Osteoblast (primary cell): ENCODE measurements at regions not wholly inside any gene's neighbourhood (a gene's known extent, or its start where the extent isn't known, plus 50 kb on each side); places are given as distances from the start of the nearest gene placed in this dataset.
"Not testable (repeated sequence)": the region's sequence is repeated elsewhere in the genome, so short reads cannot be mapped to it uniquely, and the experiment has no call there.

Experiments
- DNase-seq: peaks from one replicate; pipeline ENCODE4 v3.0.0; 2011; ENCODE audit warnings: low spot score, mixed read lengths; ENCODE audit not compliant: insufficient read length; ENCODE audit errors: missing footprints
- H2AFZ ChIP-seq: 2 replicates; pipeline ENCODE4 v1.6.0; 2011; ENCODE audit warnings: mild to moderate bottlenecking, low read length
- H3K27ac ChIP-seq: 2 replicates; pipeline ENCODE4 v1.5.1; 2011; ENCODE audit warnings: mild to moderate bottlenecking, low read depth, low read length, moderate library complexity
- H3K27me3 ChIP-seq: 2 replicates; pipeline ENCODE4 v1.6.0; 2012; ENCODE audit warnings: mild to moderate bottlenecking, control low read depth, inconsistent platforms, low read length, moderate library complexity; ENCODE audit not compliant: insufficient read depth
- H3K36me3 ChIP-seq: 2 replicates; pipeline ENCODE4 v1.5.1; 2011; ENCODE audit warnings: mild to moderate bottlenecking, low read length, control low read depth, moderate library complexity; ENCODE audit not compliant: insufficient read depth
- H3K4me1 ChIP-seq: 2 replicates; pipeline ENCODE4 v1.5.1; 2011; ENCODE audit warnings: mild to moderate bottlenecking, low read length, control low read depth, moderate library complexity; ENCODE audit not compliant: insufficient read depth
- H3K4me2 ChIP-seq: 2 replicates; pipeline ENCODE4 v1.6.0; 2011; ENCODE audit warnings: mild to moderate bottlenecking, low read length; ENCODE audit not compliant: insufficient read depth
- H3K4me3 ChIP-seq: fragments of 200-600 bp; sonication (generic); 3 replicates; pipeline ENCODE4 v1.5.1; 2012; ENCODE audit warnings: mild to moderate bottlenecking, low read length, inconsistent platforms; ENCODE audit not compliant: insufficient read depth
- H3K79me2 ChIP-seq: 2 replicates; pipeline ENCODE4 v1.6.0; 2012; ENCODE audit warnings: mild to moderate bottlenecking, low read length, control low read depth, inconsistent platforms; ENCODE audit not compliant: insufficient read depth
- H3K9me3 ChIP-seq: 2 replicates; pipeline ENCODE4 v1.5.1; 2011; ENCODE audit warnings: low read depth, low read length, control low read depth
- H4K20me1 ChIP-seq: 2 replicates; pipeline ENCODE4 v1.6.0; 2012; ENCODE audit warnings: mild to moderate bottlenecking, low read length, control low read depth; ENCODE audit not compliant: insufficient read depth

DNA sequence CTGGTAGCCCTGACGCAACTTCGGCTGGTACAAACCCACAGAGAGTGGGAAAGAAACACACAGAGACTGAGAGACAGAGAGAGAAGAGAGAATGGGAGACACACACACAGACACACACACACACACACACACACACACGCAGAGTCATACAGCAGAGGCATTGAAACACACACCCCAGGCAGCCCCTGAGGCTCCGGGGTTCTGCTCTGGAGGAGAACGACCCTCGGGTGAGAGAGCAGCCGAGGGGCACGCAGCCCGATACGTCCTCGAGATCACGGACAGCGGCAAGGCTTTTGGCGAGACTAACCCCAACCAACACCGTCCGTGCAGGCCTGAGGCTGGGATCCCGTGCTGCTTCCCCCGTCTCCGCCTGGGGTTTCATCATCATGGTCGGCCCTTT, 700.8 kb upstream of the TPTE start:
- not testable (repeated sequence) for H3K27me3 ChIP-seq, H3K79me2 ChIP-seq, H3K4me2 ChIP-seq, H2AFZ ChIP-seq, H3K4me1 ChIP-seq, H3K4me3 ChIP-seq, H3K27ac ChIP-seq, H4K20me1 ChIP-seq, H3K9me3 ChIP-seq, H3K36me3 ChIP-seq, DNase-seq

DNA sequence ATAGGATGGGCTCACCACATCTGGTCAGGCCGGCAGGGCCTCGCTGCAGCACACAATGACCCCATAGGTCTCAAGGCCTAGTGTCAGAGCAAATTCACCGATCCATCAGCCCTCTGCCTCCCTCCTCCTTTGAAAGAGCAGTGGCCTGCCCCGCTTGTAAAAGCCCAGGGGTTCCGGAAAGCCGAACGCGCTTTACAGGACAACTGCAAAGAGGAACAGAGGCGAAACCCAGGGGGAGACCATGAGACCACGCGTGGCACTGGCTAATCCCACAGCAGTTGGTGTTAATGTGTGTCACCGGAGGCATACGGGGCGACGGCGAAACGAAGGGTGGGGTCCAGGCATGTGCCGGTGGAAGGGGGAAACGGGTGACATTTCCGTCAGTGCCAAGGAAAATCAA, 699.9 kb upstream of the TPTE start:
- H3K79me2 ChIP-seq, H3K36me3 ChIP-seq, H3K4me3 ChIP-seq, H2AFZ ChIP-seq, H3K4me2 ChIP-seq, H3K27ac ChIP-seq, H4K20me1 ChIP-seq, H3K9me3 ChIP-seq, DNase-seq, H3K4me1 ChIP-seq, H3K27me3 ChIP-seq: not testable (repeated sequence)

DNA sequence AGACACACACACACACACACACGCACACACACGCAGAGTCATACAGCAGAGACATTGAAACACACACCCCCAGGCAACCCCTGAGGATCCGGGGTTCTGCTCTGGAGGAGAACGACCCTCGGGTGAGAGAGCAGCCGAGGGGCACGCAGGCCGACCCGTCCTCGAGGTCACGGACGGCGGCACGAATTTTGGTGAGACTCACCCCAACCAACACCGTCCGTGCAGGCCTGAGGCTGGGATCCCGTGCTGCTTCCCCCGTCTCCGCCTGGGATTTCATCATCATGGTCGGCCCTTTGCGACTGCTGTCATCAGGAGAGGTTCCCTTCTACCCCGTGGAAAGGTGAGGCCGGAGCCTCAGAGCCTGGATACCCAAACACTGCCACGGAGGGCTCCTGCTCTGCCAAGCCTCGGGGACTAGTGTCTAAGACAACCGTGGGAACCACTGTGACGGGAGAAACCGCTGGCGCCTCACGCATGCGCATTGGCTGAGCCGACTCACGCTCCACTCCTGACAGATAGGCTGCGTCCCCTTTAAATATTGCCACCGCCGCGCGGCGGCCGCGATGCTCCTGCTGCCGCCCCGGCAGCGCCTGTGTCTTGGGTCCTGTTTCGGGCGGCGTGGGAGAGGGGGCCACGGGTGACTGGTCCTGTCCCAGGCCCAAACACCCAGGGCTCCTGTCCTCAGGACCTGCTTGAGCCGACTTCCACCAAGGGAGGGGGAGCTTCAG, 699.1 kb upstream of the TPTE start:
- H3K36me3 ChIP-seq, H3K4me3 ChIP-seq, DNase-seq, H3K4me1 ChIP-seq, H2AFZ ChIP-seq, H3K27me3 ChIP-seq, H3K79me2 ChIP-seq, H3K4me2 ChIP-seq, H3K27ac ChIP-seq, H4K20me1 ChIP-seq, H3K9me3 ChIP-seq: not testable (repeated sequence)

DNA sequence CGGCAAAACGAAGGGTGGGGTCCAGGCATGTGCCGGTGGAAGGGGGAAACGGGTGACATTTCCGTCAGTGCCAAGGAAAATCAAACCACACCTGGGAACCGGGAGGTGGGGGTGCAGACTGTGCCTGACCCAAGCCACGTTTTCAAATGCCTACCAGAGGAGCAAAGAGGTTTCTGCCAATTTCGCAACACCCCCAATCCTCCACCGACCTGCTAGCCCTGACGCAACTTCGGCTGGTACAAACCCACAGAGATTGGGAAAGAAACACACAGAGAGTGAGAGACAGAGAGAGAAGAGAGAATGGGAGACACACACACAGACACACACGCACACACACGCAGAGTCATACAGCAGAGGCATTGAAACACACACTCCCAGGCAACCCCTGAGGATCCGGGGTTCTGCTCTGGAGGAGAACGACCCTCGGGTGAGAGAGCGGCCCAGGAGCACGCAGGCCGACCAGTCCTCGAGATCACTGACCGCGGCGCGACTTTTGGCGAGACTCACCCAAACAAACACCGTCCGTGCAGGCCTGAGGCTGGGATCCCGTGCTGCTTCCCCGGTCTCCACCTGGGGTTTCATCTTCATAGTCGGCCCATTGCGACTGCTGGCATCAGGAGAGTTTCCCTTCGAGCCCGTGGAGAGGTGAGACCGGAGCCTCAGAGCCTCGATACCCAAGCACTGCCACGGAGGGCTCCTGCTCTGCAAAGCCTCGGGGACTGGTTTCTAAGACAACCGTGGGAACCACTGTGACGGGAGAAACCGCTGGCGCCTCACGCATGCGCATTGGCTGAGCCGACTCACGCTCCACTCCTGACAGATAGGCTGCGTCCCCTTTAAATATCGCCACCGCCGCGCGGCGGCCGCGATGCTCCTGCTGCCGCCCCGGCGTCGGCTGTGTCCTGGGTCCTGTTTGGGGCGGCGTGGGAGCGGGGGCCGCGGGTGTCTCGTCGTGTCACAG, 697.9 kb upstream of the TPTE start:
- H3K36me3 ChIP-seq, H3K27me3 ChIP-seq, DNase-seq, H3K4me2 ChIP-seq, H2AFZ ChIP-seq, H3K4me1 ChIP-seq, H3K9me3 ChIP-seq, H3K27ac ChIP-seq, H4K20me1 ChIP-seq, H3K4me3 ChIP-seq, H3K79me2 ChIP-seq: not testable (repeated sequence)

- DNase-seq, H2AFZ ChIP-seq, H3K27ac ChIP-seq, H3K79me2 ChIP-seq, H3K36me3 ChIP-seq, H3K4me2 ChIP-seq, H4K20me1 ChIP-seq, H3K4me3 ChIP-seq, H3K4me1 ChIP-seq, H3K27me3 ChIP-seq, H3K9me3 ChIP-seq: not testable (repeated sequence)
These were observed 690.6 kb upstream of the TPTE start for GRCh38 chr21:9830801-9831200.

DNA sequence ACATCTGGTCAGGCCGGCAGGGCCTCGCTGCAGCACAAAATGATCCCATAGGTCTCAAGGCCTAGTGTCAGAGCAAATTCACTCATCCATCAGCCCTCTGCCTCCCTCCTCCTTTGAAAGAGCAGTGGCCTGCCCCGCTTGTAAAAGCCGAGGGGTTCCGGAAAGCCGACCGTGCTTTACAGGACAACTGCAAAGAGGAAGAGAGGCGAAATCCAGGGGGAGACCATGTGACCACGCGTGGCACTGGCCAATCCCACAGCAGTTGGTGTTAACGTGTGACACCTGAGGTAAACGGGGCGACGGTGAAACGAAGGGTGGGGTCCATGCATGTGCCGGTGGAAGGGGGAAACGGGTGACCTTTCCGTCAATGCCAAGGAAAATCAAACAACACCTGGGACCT, 688.6 kb upstream of the TPTE start:
- not testable (repeated sequence) for DNase-seq, H2AFZ ChIP-seq

DNA sequence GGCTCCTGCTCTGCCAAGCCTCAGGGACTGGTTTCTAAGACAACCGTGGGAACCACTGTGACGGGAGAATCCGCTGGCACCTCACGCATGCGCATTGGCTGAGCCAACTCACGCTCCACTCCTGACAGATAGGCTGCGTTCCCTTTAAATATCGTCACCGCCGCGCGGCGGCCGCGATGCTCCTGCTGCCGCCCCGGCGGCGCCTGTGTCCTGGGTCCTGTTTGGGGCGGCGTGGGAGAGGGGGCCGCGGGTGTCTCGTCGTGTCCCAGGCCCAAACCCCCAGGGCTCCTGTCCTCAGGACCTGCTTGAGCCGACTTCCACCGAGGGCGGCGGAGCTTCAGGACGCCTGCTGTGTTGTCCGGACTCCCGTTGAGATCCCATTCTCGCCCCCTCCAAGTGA, 684.8 kb upstream of the TPTE start:
- H4K20me1 ChIP-seq, H3K27me3 ChIP-seq, H3K9me3 ChIP-seq, H3K4me3 ChIP-seq, H3K79me2 ChIP-seq, DNase-seq, H2AFZ ChIP-seq, H3K36me3 ChIP-seq, H3K4me2 ChIP-seq, H3K4me1 ChIP-seq, H3K27ac ChIP-seq: not testable (repeated sequence)

More for the DNA sequence above, 688.6 kb upstream of the TPTE start:
- not testable (repeated sequence) for H4K20me1 ChIP-seq, H3K9me3 ChIP-seq, H3K4me3 ChIP-seq, H3K4me2 ChIP-seq, H3K27me3 ChIP-seq, H3K4me1 ChIP-seq, H3K36me3 ChIP-seq, H3K79me2 ChIP-seq, H3K27ac ChIP-seq

DNA sequence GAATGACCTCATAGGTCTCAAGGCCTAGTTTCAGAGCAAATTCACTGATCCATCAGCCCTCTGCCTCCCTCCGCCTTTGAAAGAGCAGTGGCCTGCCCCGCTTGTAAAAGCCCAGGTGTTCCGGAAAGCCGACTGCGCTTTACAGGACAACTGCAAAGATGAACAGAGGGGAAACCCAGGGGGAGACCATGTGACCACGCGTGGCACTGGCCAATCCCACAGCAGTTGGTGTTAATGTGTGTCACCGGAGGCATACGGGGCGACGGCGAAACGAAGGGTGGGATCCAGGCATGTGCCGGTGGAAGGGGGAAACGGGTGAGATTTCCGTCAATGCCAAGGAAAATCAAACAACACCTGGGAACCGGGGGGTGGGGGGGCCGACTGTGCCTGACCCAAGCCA, 684.4 kb upstream of the TPTE start:
- not testable (repeated sequence) for H3K36me3 ChIP-seq, H3K27me3 ChIP-seq, H4K20me1 ChIP-seq, H3K9me3 ChIP-seq, H3K4me2 ChIP-seq, H2AFZ ChIP-seq, DNase-seq, H3K27ac ChIP-seq, H3K79me2 ChIP-seq, H3K4me1 ChIP-seq, H3K4me3 ChIP-seq

DNA sequence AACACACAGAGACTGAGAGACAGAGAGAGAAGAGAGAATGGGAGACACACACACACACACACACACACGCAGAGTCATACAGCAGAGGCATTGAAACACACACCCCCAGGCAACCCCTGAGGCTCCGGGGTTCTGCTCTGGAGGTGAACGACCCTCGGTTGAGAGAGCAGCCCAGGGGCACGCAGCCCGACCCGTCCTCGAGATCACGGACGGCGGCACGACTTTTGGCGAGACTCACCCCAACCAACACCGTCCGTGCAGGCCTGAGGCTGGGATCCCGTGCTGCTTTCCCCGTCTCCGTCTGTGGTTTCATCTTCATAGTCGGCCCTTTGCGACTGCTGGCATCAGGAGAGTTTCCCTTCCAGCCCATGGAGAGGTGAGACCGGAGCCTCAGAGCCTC, 683.9 kb upstream of the TPTE start:
- not testable (repeated sequence) for H3K4me1 ChIP-seq, H3K27ac ChIP-seq, H3K4me3 ChIP-seq, H3K9me3 ChIP-seq, H3K36me3 ChIP-seq, DNase-seq, H3K79me2 ChIP-seq, H3K4me2 ChIP-seq, H3K27me3 ChIP-seq, H4K20me1 ChIP-seq, H2AFZ ChIP-seq
